Parathyroid adenoma (tissue), 2 donors: ENCODE measurements at regions not wholly inside any gene's neighbourhood (a gene's known extent, or its start where the extent isn't known, plus 50 kb on each side); places are given as distances from the start of the nearest gene placed in this dataset.

Experiments used
- H2AFZ ChIP-seq: fragments of 300-600 bp; sonication (generic); one replicate; pipeline ENCODE4 v1.7.0; 2017; ENCODE audit warnings: antibody characterized with exemption, mild to moderate bottlenecking
- H3K27ac ChIP-seq: fragments of 300-600 bp; sonication (generic); one replicate; pipeline ENCODE4 v1.7.0; 2017
- H3K27me3 ChIP-seq: fragments of 300-600 bp; sonication (generic); one replicate; pipeline ENCODE4 v1.7.0; 2017; ENCODE audit warnings: low read length; ENCODE audit not compliant: control insufficient read depth, insufficient read depth
- H3K36me3 ChIP-seq: fragments of 300-600 bp; sonication (generic); one replicate; pipeline ENCODE4 v1.7.0; 2017; ENCODE audit warnings: low read length; ENCODE audit not compliant: control insufficient read depth, insufficient read depth
- H3K4me1 ChIP-seq: fragments of 300-600 bp; sonication (generic); one replicate; pipeline ENCODE4 v1.7.0; 2017; ENCODE audit warnings: control low read depth
- H3K4me2 ChIP-seq: fragments of 300-600 bp; sonication (generic); one replicate; pipeline ENCODE4 v1.7.0; 2017; ENCODE audit warnings: low read length
- H3K4me3 ChIP-seq: fragments of 300-600 bp; sonication (generic); one replicate; pipeline ENCODE4 v1.7.0; 2017; ENCODE audit warnings: low read depth, low read length
- H3K79me2 ChIP-seq: fragments of 300-600 bp; sonication (generic); one replicate; pipeline ENCODE4 v1.7.0; 2017; ENCODE audit warnings: control low read depth
- H3K9ac ChIP-seq: fragments of 300-600 bp; sonication (generic); one replicate; pipeline ENCODE4 v1.7.0; 2017; ENCODE audit warnings: mild to moderate bottlenecking
- H3K9me3 ChIP-seq: fragments of 300-600 bp; sonication (generic); one replicate; pipeline ENCODE4 v1.7.0; 2017; ENCODE audit warnings: low read length; ENCODE audit not compliant: control insufficient read depth
- TF ChIP-seq, protein P1 (sequence below): fragments of 300-600 bp; sonication (generic); IDR thresholded peaks from one replicate; pipeline ENCODE4 v1.7.0; 2017; ENCODE audit warnings: antibody characterized with exemption, mild to moderate bottlenecking
- donor health status: primary hyperparathyroidism.

- Histone ChIP-seq H3K9ac (no peak overlapping the region), H3K4me1 (no peaks in the 10 kb centered on the region), H3K4me2 (no peak overlapping the region), H3K9me3 (no peaks in the 10 kb centered on the region), H3K27ac (no peak overlapping the region), H2AFZ (no peak overlapping the region), H3K36me3 (no peaks in the 10 kb centered on the region), H3K79me2 (no peaks in the 10 kb centered on the region), H3K27me3 (no peaks in the 10 kb centered on the region), H3K4me3 (no peak overlapping the region)
- TF ChIP-seq, protein P1, sequence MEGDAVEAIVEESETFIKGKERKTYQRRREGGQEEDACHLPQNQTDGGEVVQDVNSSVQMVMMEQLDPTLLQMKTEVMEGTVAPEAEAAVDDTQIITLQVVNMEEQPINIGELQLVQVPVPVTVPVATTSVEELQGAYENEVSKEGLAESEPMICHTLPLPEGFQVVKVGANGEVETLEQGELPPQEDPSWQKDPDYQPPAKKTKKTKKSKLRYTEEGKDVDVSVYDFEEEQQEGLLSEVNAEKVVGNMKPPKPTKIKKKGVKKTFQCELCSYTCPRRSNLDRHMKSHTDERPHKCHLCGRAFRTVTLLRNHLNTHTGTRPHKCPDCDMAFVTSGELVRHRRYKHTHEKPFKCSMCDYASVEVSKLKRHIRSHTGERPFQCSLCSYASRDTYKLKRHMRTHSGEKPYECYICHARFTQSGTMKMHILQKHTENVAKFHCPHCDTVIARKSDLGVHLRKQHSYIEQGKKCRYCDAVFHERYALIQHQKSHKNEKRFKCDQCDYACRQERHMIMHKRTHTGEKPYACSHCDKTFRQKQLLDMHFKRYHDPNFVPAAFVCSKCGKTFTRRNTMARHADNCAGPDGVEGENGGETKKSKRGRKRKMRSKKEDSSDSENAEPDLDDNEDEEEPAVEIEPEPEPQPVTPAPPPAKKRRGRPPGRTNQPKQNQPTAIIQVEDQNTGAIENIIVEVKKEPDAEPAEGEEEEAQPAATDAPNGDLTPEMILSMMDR, result no peak
Observed at GRCh38 chr20:24363031-24363430, 106.4 kb upstream of the SYNDIG1 start.

DNA sequence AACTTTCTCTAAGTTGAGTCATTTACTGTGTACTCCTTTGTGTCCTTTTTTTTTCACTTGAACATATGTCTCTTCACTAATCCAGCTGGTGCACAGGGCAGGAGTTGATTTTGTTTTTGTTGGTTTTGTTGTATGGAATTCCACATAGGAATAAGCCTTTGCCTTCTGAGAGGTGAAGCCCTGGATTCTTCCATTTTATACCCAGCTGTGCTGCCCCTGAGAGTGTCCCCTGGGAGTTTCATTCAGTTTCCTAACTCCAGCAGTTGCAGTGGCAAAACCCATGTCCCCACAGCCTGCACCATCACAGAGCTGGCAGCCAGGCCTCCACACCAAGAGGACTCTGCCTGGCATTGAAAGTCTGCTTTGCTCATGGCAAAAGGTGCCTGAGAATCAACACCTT, 107.3 kb upstream of the SYNDIG1 start:
- H3K9me3 ChIP-seq, result no peaks in the 10 kb centered on the region
- no peak overlapping the region for H3K4me2 ChIP-seq
- H3K27me3 ChIP-seq, result no peaks in the 10 kb centered on the region
- no peak overlapping the region for H3K9ac ChIP-seq
- H3K79me2 ChIP-seq, result no peaks in the 10 kb centered on the region
- no peaks in the 10 kb centered on the region for H3K36me3 ChIP-seq
- H3K4me1 ChIP-seq, result no peaks in the 10 kb centered on the region
- TF ChIP-seq, protein P1, result no peak
- H3K27ac ChIP-seq, result no peak overlapping the region
- H3K4me3 ChIP-seq, result no peak overlapping the region
- no peak overlapping the region for H2AFZ ChIP-seq

- TF ChIP-seq, protein P1, result no peak
- Histone ChIP-seq H2AFZ (no peak overlapping the region), H3K27ac (no peak overlapping the region), H3K9me3 (no peaks in the 10 kb centered on the region), H3K79me2 (no peaks in the 10 kb centered on the region), H3K4me1 (no peaks in the 10 kb centered on the region), H3K36me3 (no peaks in the 10 kb centered on the region), H3K4me2 (no peak overlapping the region), H3K9ac (no peak overlapping the region), H3K27me3 (no peaks in the 10 kb centered on the region), H3K4me3 (no peak overlapping the region)
Observed at GRCh38 chr20:24361541-24361940, 107.9 kb upstream of the SYNDIG1 start.

DNA sequence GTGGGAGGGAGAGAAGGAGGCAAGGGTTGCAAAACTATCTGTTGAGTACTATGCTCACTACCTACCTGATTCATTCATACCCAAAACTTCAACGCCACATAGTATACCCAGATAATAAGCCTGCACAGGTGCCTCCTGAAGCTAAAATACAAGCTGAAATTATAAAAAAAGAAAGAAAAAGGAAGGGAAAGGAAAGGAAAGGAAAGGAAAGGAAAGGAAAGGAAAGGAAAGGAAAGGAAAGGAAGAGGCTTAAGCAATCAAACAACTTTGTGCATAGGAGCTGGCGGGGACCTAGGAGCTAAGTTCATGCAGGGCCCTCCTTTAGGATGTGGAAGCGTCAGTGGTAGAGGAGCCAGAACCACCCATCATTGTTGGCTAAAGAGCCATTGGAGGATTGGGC, 108.9 kb upstream of the SYNDIG1 start:
- Histone ChIP-seq H3K9me3 (no peaks in the 10 kb centered on the region), H2AFZ (no peak overlapping the region), H3K9ac (no peak overlapping the region), H3K4me2 (no peak overlapping the region), H3K27me3 (no peaks in the 10 kb centered on the region), H3K4me1 (no peaks in the 10 kb centered on the region), H3K36me3 (no peaks in the 10 kb centered on the region), H3K4me3 (no peak overlapping the region), H3K27ac (no peak overlapping the region), H3K79me2 (no peaks in the 10 kb centered on the region)
- TF ChIP-seq, protein P1, result no peak

DNA sequence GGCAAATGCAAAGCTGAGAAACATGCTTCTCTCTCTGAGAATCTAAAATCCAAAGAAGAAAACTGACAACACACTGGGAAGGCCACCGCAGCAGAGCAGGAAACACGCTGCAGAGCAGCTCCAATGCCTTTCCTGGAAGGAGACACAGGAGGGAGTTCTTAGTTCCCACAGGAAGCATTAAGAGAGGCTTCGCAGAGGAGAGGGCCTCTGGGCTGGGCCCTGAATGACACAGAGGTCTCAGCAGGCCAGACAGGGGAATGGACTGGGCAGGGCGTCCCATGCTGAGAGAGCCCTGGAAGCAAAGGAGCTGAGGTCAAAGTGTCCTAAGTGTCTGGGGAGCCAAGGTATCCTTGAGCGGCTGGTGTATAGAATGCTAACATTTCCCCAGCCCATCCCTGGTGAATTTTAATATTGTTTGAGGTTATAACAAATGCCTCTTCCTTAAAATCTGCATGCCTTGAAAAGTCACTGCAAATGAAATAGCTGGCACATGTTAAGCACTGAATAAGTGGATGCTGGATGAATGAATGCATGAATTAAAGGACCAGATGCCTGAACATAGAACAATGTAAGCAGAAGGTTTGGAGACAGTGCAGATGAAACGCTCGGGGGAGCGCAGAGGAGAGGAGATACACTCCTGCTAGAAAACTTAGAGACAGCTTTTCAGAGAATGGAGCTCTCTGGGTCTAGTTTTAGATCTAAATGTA, 110.0 kb upstream of the SYNDIG1 start:
- Histone ChIP-seq H3K36me3 (no peaks in the 10 kb centered on the region), H3K79me2 (no peaks in the 10 kb centered on the region), H3K4me2 (no peak overlapping the region), H2AFZ (no peak overlapping the region), H3K9ac (no peak overlapping the region), H3K27me3 (no peaks in the 10 kb centered on the region), H3K27ac (no peak overlapping the region), H3K9me3 (no peaks in the 10 kb centered on the region), H3K4me1 (no peaks in the 10 kb centered on the region), H3K4me3 (no peak overlapping the region)
- TF ChIP-seq, protein P1, result no peak
